ENCODE measurements at regions not wholly inside any gene's neighbourhood (a gene's known extent, or its start where the extent isn't known, plus 50 kb on each side); places are given as distances from the start of the nearest gene placed in this dataset.

DNA sequence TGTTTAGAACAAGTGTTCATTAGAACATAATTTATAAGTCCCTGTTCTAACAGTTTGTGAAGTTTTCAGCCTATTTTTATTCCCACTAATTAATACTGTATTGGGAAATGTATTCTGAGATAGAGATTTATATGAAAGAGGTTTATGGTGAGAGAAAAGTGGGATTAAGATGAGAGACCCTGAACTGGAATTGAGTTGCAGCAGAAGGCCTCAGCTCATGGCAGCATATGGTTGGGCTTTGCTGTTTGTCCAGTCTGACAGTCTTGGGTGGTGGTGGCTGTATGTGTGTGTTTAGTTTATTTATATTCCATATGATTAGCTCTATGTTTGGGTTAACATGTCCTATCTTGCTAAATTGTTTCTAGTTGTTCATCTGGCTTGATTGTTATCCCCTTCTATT is 575.1 kb downstream of the SLITRK5 start:
- Histone ChIP-seq H3K27ac (ENCODE audit: extremely low read depth, low read depth, low read length) (no peak overlapping the region), H3K4me3 (no peak overlapping the region), H3K9me3 (replicated peaks; ENCODE audit: control insufficient read depth, insufficient read depth, low read depth, low read length) (no peaks in the 10 kb centered on the region), H3K4me2 (ENCODE audit: insufficient read depth, low read length) (no peak overlapping the region), H4K20me1 (replicated peaks; ENCODE audit: control insufficient read depth, insufficient read depth, low read length) (no peaks in the 10 kb centered on the region), H2AFZ (ENCODE audit: low read depth, low read length) (no peak overlapping the region), H3K27me3 (ENCODE audit: control insufficient read depth in 2 of 2, insufficient read depth in 2 of 2, low read length in 2 of 2) (no peaks in the 10 kb centered on the region), H3K9ac (ENCODE audit: insufficient read depth in 1 of 2, low read depth in 2 of 2, low read length in 2 of 2) (no peak overlapping the region), H3K79me2 (ENCODE audit: control insufficient read depth, insufficient read depth, low read length) (no peaks in the 10 kb centered on the region), H3K9me1 (ENCODE audit: control insufficient read depth, insufficient read depth, low read length) (no peaks in the 10 kb centered on the region), H3K36me3 (ENCODE audit: control insufficient read depth, insufficient read depth, low read length) (no peaks in the 10 kb centered on the region), H3K4me1 (replicated peaks in 1 of 2; ENCODE audit: control insufficient read depth in 2 of 2, insufficient read depth in 2 of 2, low read length in 2 of 2) (no peaks in the 10 kb centered on the region)
- no peak for FAIRE-seq
- CTCF ChIA-PET (ENCODE audit: low intra/inter-chr PET ratio), result no interaction called here
- DNase-seq (ENCODE audit: extremely low read depth in 1 of 4, low spot score in 3 of 4), result no peak
- TF ChIP-seq CBFA2T3 (IDR thresholded peaks at IDR 0.05) (no peak), ZBTB1 (CRISPR knock-in tag; IDR thresholded peaks at IDR 0.05; ENCODE audit: borderline replicate concordance, low read depth) (no peak), SMC3 (conservative IDR thresholded peaks at IDR 0.05; ENCODE audit: insufficient read depth, low read depth, low read length) (no peak), STAT5B (CRISPR knock-in tag; IDR thresholded peaks at IDR 0.05) (no peak), ZNF239 (CRISPR knock-in tag; IDR thresholded peaks at IDR 0.05) (no peak), PML (IDR thresholded peaks at IDR 0.05; ENCODE audit: low read length) (no peak), GABPA (tag; conservative IDR thresholded peaks at IDR 0.05; ENCODE audit: low read depth) (no peak)
- TF ChIP-seq, protein P1, sequence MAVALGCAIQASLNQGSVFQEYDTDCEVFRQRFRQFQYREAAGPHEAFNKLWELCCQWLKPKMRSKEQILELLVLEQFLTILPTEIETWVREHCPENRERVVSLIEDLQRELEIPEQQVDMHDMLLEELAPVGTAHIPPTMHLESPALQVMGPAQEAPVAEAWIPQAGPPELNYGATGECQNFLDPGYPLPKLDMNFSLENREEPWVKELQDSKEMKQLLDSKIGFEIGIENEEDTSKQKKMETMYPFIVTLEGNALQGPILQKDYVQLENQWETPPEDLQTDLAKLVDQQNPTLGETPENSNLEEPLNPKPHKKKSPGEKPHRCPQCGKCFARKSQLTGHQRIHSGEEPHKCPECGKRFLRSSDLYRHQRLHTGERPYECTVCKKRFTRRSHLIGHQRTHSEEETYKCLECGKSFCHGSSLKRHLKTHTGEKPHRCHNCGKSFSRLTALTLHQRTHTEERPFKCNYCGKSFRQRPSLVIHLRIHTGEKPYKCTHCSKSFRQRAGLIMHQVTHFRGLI (CRISPR knock-in tag; IDR thresholded peaks at IDR 0.05), result no peak
- TF ChIP-seq, protein P2, sequence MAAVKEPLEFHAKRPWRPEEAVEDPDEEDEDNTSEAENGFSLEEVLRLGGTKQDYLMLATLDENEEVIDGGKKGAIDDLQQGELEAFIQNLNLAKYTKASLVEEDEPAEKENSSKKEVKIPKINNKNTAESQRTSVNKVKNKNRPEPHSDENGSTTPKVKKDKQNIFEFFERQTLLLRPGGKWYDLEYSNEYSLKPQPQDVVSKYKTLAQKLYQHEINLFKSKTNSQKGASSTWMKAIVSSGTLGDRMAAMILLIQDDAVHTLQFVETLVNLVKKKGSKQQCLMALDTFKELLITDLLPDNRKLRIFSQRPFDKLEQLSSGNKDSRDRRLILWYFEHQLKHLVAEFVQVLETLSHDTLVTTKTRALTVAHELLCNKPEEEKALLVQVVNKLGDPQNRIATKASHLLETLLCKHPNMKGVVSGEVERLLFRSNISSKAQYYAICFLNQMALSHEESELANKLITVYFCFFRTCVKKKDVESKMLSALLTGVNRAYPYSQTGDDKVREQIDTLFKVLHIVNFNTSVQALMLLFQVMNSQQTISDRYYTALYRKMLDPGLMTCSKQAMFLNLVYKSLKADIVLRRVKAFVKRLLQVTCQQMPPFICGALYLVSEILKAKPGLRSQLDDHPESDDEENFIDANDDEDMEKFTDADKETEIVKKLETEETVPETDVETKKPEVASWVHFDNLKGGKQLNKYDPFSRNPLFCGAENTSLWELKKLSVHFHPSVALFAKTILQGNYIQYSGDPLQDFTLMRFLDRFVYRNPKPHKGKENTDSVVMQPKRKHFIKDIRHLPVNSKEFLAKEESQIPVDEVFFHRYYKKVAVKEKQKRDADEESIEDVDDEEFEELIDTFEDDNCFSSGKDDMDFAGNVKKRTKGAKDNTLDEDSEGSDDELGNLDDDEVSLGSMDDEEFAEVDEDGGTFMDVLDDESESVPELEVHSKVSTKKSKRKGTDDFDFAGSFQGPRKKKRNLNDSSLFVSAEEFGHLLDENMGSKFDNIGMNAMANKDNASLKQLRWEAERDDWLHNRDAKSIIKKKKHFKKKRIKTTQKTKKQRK (IDR thresholded peaks at IDR 0.05; ENCODE audit: borderline replicate concordance, low read depth, low read length), result no peak
- TF ChIP-seq, protein P3, sequence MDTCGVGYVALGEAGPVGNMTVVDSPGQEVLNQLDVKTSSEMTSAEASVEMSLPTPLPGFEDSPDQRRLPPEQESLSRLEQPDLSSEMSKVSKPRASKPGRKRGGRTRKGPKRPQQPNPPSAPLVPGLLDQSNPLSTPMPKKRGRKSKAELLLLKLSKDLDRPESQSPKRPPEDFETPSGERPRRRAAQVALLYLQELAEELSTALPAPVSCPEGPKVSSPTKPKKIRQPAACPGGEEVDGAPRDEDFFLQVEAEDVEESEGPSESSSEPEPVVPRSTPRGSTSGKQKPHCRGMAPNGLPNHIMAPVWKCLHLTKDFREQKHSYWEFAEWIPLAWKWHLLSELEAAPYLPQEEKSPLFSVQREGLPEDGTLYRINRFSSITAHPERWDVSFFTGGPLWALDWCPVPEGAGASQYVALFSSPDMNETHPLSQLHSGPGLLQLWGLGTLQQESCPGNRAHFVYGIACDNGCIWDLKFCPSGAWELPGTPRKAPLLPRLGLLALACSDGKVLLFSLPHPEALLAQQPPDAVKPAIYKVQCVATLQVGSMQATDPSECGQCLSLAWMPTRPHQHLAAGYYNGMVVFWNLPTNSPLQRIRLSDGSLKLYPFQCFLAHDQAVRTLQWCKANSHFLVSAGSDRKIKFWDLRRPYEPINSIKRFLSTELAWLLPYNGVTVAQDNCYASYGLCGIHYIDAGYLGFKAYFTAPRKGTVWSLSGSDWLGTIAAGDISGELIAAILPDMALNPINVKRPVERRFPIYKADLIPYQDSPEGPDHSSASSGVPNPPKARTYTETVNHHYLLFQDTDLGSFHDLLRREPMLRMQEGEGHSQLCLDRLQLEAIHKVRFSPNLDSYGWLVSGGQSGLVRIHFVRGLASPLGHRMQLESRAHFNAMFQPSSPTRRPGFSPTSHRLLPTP (IDR thresholded peaks at IDR 0.05; ENCODE audit: borderline replicate concordance, extremely low read depth, insufficient read length), result no peak
- TF ChIP-seq, protein P4, sequence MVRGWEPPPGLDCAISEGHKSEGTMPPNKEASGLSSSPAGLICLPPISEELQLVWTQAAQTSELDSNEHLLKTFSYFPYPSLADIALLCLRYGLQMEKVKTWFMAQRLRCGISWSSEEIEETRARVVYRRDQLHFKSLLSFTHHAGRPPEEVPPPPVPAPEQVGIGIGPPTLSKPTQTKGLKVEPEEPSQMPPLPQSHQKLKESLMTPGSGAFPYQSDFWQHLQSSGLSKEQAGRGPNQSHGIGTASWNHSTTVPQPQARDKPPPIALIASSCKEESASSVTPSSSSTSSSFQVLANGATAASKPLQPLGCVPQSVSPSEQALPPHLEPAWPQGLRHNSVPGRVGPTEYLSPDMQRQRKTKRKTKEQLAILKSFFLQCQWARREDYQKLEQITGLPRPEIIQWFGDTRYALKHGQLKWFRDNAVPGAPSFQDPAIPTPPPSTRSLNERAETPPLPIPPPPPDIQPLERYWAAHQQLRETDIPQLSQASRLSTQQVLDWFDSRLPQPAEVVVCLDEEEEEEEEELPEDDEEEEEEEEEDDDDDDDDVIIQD (CRISPR knock-in tag; IDR thresholded peaks at IDR 0.05), result no peak
- TF ChIP-seq, protein P5, sequence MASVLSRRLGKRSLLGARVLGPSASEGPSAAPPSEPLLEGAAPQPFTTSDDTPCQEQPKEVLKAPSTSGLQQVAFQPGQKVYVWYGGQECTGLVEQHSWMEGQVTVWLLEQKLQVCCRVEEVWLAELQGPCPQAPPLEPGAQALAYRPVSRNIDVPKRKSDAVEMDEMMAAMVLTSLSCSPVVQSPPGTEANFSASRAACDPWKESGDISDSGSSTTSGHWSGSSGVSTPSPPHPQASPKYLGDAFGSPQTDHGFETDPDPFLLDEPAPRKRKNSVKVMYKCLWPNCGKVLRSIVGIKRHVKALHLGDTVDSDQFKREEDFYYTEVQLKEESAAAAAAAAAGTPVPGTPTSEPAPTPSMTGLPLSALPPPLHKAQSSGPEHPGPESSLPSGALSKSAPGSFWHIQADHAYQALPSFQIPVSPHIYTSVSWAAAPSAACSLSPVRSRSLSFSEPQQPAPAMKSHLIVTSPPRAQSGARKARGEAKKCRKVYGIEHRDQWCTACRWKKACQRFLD (CRISPR knock-in tag; IDR thresholded peaks at IDR 0.05), result no peak
- in situ Hi-C loops (cut with MboI) (no loop called here), intact Hi-C loops (cut with micrococcal nuclease) (no loop called here)
- POLR2A ChIA-PET, result no interaction called here
- no TSS peak for BruUV-seq (replicated peaks)
- no peak for ATAC-seq

Measured in K562 (cell line).